Cardiac muscle cell (in vitro differentiated cells and primary cell): ENCODE measurements at regions not wholly inside any gene's neighbourhood (a gene's known extent, or its start where the extent isn't known, plus 50 kb on each side); places are given as distances from the start of the nearest gene placed in this dataset.
"Not testable (repeated sequence)": the region's sequence is repeated elsewhere in the genome, so short reads cannot be mapped to it uniquely, and the experiment has no call there.

Experiments
- DNase-seq, 2 donors: peaks; one replicate each; pipeline versions ENCODE4 v3.0.0 to v3.0.0-alpha.2; 2010 to 2017; ENCODE audit warnings: low read depth in 1 of 2, low spot score in 1 of 2
- H3K27ac ChIP-seq: fragments of 200-600 bp; sonication (generic); 2 replicates; pipeline ENCODE4 v1.5.1; 2016
- H3K27me3 ChIP-seq: fragments of 200-600 bp; sonication (generic); 2 replicates; pipeline ENCODE4 v1.6.0; 2016; ENCODE audit warnings: control low read depth
- H3K36me3 ChIP-seq: fragments of 200-600 bp; sonication (generic); 2 replicates; pipeline ENCODE4 v1.5.1; 2016; ENCODE audit warnings: control low read depth
- H3K4me1 ChIP-seq: fragments of 200-600 bp; sonication (generic); 2 replicates; pipeline ENCODE4 v1.8.1; 2017; ENCODE audit warnings: low read depth, mild to moderate bottlenecking, mixed run types
- H3K4me3 ChIP-seq: fragments of 200-600 bp; sonication (generic); 2 replicates; pipeline ENCODE4 v1.5.1; 2016; ENCODE audit warnings: mild to moderate bottlenecking
- H3K9me3 ChIP-seq: fragments of 200-600 bp; sonication (generic); 2 replicates; pipeline ENCODE4 v1.5.1; 2017; ENCODE audit warnings: low read depth, mild to moderate bottlenecking, control low read depth
- TF ChIP-seq, protein P1 (sequence below): IDR thresholded peaks from 2 replicates; pipeline ENCODE4 v1.5.1; 2012; ENCODE audit warnings: low read depth, mild to moderate bottlenecking, low read length

GRCh38 chr6:85005494-85005893, 241.1 kb upstream of the TBX18 start:
- DNase-seq, result no peak
- no peaks in the 10 kb centered on the region for H3K27me3 ChIP-seq
- H3K4me1 ChIP-seq, result no peaks in the 10 kb centered on the region
- no peak overlapping the region for H3K4me3 ChIP-seq
- H3K36me3 ChIP-seq, result no peaks in the 10 kb centered on the region
- no peak overlapping the region for H3K27ac ChIP-seq
- TF ChIP-seq, protein P1, sequence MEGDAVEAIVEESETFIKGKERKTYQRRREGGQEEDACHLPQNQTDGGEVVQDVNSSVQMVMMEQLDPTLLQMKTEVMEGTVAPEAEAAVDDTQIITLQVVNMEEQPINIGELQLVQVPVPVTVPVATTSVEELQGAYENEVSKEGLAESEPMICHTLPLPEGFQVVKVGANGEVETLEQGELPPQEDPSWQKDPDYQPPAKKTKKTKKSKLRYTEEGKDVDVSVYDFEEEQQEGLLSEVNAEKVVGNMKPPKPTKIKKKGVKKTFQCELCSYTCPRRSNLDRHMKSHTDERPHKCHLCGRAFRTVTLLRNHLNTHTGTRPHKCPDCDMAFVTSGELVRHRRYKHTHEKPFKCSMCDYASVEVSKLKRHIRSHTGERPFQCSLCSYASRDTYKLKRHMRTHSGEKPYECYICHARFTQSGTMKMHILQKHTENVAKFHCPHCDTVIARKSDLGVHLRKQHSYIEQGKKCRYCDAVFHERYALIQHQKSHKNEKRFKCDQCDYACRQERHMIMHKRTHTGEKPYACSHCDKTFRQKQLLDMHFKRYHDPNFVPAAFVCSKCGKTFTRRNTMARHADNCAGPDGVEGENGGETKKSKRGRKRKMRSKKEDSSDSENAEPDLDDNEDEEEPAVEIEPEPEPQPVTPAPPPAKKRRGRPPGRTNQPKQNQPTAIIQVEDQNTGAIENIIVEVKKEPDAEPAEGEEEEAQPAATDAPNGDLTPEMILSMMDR, result no peak
- H3K9me3 ChIP-seq, result no peaks in the 10 kb centered on the region

GRCh38 chr6:85004361-85004995, 240.1 kb upstream of the TBX18 start:
- Histone ChIP-seq H3K27ac (no peak overlapping the region), H3K36me3 (no peaks in the 10 kb centered on the region), H3K4me1 (no peaks in the 10 kb centered on the region), H3K4me3 (no peak overlapping the region), H3K27me3 (no peaks in the 10 kb centered on the region), H3K9me3 (no peaks in the 10 kb centered on the region)
- TF ChIP-seq, protein P1, result no peak
- peak in 1 of 2 donors; percentile 87 for DNase-seq

DNA sequence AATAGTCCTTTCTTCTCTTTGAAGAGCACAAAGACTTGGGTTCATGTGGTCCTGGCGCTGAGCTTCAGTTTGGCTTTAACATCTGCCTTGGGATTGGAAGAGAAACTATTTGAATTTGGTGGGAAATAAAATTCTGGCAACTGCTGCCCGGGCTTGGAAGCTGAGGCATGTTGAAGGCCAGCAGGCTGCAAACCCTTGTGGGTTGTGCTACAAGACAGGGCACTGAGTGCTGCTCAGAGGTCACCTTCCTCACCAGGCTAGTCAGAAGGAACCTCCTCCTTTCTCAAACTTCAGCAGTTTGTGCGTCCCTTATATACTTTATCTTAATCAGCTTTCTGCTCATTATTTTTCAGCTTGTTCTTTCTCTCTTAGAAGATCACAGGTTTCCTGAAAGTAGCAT, 238.4 kb upstream of the TBX18 start:
- H3K4me1 ChIP-seq, result no peaks in the 10 kb centered on the region
- TF ChIP-seq, protein P1, result no peak
- no peak for DNase-seq
- H3K27me3 ChIP-seq, result no peaks in the 10 kb centered on the region
- H3K9me3 ChIP-seq, result no peaks in the 10 kb centered on the region
- H3K4me3 ChIP-seq, result no peak overlapping the region
- H3K27ac ChIP-seq, result no peak overlapping the region
- H3K36me3 ChIP-seq, result no peaks in the 10 kb centered on the region

DNA sequence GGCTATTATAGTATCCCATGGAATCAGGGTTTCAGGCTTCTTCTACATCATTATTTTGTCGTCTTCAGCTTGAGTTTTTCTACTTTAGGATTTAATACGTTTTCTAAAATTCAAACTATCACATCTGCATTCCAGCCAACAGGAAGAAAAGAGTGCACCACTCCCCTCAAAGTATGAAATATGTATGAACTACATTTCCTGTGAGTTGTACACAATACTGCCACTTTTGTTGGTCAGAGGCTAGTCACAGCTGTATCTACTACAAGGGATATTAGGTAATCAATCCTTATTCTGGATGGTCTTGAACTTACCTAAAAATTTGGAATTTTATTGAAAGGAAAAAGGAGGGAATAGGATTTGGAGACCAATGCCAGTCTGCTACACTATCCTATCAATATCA, 235.6 kb upstream of the TBX18 start:
- Histone ChIP-seq H3K4me1 (no peaks in the 10 kb centered on the region), H3K27ac (no peak overlapping the region), H3K9me3 (no peaks in the 10 kb centered on the region), H3K4me3 (no peak overlapping the region), H3K36me3 (no peaks in the 10 kb centered on the region), H3K27me3 (no peaks in the 10 kb centered on the region)
- DNase-seq, result no peak
- TF ChIP-seq, protein P1, result no peak

DNA sequence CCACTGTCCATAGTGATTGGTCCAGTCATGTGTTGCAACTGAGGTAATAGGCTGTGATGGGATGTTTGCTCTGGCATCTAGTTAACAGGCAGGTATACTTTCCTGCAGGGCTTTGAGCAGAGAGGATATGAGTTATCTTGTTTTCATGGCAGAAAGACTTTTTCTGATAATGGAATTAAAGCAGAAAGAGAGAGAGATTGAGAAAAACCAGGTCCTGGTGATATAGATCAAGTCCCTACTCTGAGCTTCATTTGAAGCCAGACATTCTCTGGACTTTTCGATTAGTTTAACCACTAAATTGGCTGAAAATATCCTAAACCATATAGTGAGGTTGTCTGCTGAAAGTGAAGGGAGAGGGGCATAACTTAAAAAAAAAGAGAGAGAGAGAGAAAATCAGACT, 233.8 kb upstream of the TBX18 start:
- H3K4me1 ChIP-seq, result no peaks in the 10 kb centered on the region
- H3K27ac ChIP-seq, result no peak overlapping the region
- no peak overlapping the region for H3K4me3 ChIP-seq
- no peaks in the 10 kb centered on the region for H3K9me3 ChIP-seq
- no peak for DNase-seq
- TF ChIP-seq, protein P1, result no peak
- no peaks in the 10 kb centered on the region for H3K27me3 ChIP-seq
- H3K36me3 ChIP-seq, result no peaks in the 10 kb centered on the region

GRCh38 chr6:84988766-84989165, 224.4 kb upstream of the TBX18 start:
- not testable (repeated sequence) for H3K9me3 ChIP-seq, H3K27me3 ChIP-seq, H3K4me3 ChIP-seq, H3K36me3 ChIP-seq, H3K4me1 ChIP-seq, DNase-seq, H3K27ac ChIP-seq

- not testable (repeated sequence) for H3K9me3 ChIP-seq, H3K4me3 ChIP-seq, H3K4me1 ChIP-seq, H3K36me3 ChIP-seq, H3K27me3 ChIP-seq, H3K27ac ChIP-seq, DNase-seq
These were observed 221.1 kb upstream of the TBX18 start for GRCh38 chr6:84985490-84985889.
